GM12892 (cell line): ENCODE measurements at regions not wholly inside any gene's neighbourhood (a gene's known extent, or its start where the extent isn't known, plus 50 kb on each side); places are given as distances from the start of the nearest gene placed in this dataset.

ENCODE experiments used
- POLR2AphosphoS5 ChIP-seq: IDR thresholded peaks from 2 replicates; pipeline ENCODE4 v1.6.1; 2011; ENCODE audit warnings: low read depth, low read length, control low read depth
- TAF1 ChIP-seq: IDR thresholded peaks from 2 replicates; pipeline ENCODE4 v1.6.1; 2011; ENCODE audit warnings: low read depth, mild to moderate bottlenecking, control low read depth, low read length, borderline replicate concordance

DNA sequence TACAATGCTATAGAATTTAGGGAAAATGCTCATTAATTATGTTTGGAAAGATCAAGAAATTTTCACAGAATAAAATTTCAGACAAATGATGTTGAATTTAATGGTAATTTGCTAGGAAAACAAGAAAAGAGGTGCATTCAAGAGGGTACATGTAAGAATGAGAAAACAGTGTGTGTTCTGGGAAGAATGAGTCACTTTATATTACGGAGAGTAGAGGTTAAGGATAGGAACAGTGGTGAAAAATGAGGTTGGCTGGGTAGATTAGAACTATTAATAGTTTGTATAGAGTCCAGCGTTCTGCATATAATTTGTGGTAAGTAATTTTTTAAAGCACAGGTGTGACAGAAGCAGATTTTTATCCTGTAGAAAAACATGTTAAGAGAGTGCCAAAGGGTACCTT, 336.7 kb upstream of the MBL2 start:
- TF ChIP-seq POLR2AphosphoS5 (no peak), TAF1 (no peak)
